HCT116 (cell line): ENCODE measurements at regions not wholly inside any gene's neighbourhood (a gene's known extent, or its start where the extent isn't known, plus 50 kb on each side); places are given as distances from the start of the nearest gene placed in this dataset.

Experiments used
- EZH2 ChIP-seq: fragments of 200-600 bp; sonication (generic); IDR thresholded peaks from 2 replicates; pipeline ENCODE4 v1.6.1; 2017; ENCODE audit warnings: antibody characterized with exemption, mixed run types
- SP1 ChIP-seq: IDR thresholded peaks from 2 replicates; pipeline ENCODE4 v1.6.1; 2012; ENCODE audit warnings: low read depth
- TF ChIP-seq, protein P1 (sequence below), 3 experiments: fragments of 200-600 bp in 1 of 3; sonication (generic) in 1 of 3; IDR thresholded peaks in 2 of 3; conservative IDR thresholded peaks in 1 of 3; 2 replicates each; pipeline ENCODE4 v1.5.1; 2012 to 2017; ENCODE audit warnings: low read depth in 2 of 3, low read length in 2 of 3, antibody characterized with exemption in 1 of 3, borderline replicate concordance in 1 of 3, control low read depth in 1 of 3, mild to moderate bottlenecking in 1 of 3, mixed read lengths in 1 of 3, mixed run types in 1 of 3, moderate library complexity in 1 of 3; ENCODE audit not compliant: insufficient read depth in 1 of 3

DNA sequence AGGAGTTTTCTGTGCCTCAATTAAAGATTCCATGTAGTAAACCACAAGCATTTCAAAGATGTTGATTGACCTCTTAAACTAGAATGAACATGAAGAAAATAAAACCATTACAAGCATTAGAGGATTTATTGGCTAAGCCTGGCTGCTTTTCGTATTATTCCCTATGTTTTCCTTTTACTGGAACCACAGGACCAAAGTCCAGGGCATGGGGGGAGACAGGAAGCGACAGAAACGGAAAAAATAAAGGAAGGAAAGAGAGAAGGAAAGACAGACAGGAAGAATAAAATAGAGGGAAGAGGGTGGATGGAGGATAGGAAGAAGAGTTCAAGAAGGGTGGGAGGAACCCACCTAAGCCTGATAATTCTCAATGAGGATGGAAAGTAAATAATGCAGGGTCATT is 169.9 kb downstream of the SHQ1 start:
- TF ChIP-seq, protein P1, sequence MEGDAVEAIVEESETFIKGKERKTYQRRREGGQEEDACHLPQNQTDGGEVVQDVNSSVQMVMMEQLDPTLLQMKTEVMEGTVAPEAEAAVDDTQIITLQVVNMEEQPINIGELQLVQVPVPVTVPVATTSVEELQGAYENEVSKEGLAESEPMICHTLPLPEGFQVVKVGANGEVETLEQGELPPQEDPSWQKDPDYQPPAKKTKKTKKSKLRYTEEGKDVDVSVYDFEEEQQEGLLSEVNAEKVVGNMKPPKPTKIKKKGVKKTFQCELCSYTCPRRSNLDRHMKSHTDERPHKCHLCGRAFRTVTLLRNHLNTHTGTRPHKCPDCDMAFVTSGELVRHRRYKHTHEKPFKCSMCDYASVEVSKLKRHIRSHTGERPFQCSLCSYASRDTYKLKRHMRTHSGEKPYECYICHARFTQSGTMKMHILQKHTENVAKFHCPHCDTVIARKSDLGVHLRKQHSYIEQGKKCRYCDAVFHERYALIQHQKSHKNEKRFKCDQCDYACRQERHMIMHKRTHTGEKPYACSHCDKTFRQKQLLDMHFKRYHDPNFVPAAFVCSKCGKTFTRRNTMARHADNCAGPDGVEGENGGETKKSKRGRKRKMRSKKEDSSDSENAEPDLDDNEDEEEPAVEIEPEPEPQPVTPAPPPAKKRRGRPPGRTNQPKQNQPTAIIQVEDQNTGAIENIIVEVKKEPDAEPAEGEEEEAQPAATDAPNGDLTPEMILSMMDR (IDR thresholded peaks at IDR 0.05 in 2 of 3, conservative IDR thresholded peaks at IDR 0.05 in 1 of 3; ENCODE audit: borderline replicate concordance in 1 of 3, insufficient read depth in 1 of 3, low read depth in 2 of 3, low read length in 2 of 3): no peak
- TF ChIP-seq EZH2 (no peak), SP1 (no peak)
